Caco-2 (cell line): ENCODE measurements at regions not wholly inside any gene's neighbourhood (a gene's known extent, or its start where the extent isn't known, plus 50 kb on each side); places are given as distances from the start of the nearest gene placed in this dataset.

Experiments used
- BruUV-seq: library from RNA; stranded (reverse); fragments of 400-500 nt; replicated peaks from 2 replicates; lab custom pipeline; 2021; lab: Mats Ljungman, UMichigan
- CTCF ChIA-PET: fragments of 300-600 bp; sonication (Branson Sonifier 250); formaldehyde crosslinking; loops from one replicate; lab custom pipeline; 2022; ENCODE audit warnings: antibody characterized with exemption; lab: Charles Lee
- POLR2A ChIA-PET: fragments of 300-600 bp; sonication (Branson Sonifier 250); formaldehyde crosslinking; loops from one replicate; lab custom pipeline; 2022; ENCODE audit warnings: antibody characterized with exemption; lab: Charles Lee
- DNase-seq, 2 experiments: peaks; one replicate each; pipeline versions ENCODE4 v3.0.0 to v3.0.0-alpha.2; 2020 to 2022
- H3K27me3 ChIP-seq: replicated peaks from 2 replicates; pipeline ENCODE4 v1.6.0; 2011; ENCODE audit warnings: low read length; ENCODE audit not compliant: control insufficient read depth, insufficient read depth
- H3K36me3 ChIP-seq: 2 replicates; pipeline ENCODE4 v1.5.1; 2011; ENCODE audit warnings: low read length; ENCODE audit not compliant: control insufficient read depth, insufficient read depth
- H3K4me1 ChIP-seq: fragments of 250-450 bp; sonication (Bioruptor Pico); 2 replicates; pipeline ENCODE4 v1.5.1; 2020; ENCODE audit warnings: mild to moderate bottlenecking
- H3K4me3 ChIP-seq: 2 replicates; pipeline ENCODE4 v1.5.1; 2011; ENCODE audit warnings: low read depth, mild to moderate bottlenecking, control low read depth, low read length
- H3K9me3 ChIP-seq: fragments of 250-450 bp; sonication (Bioruptor Pico); 2 replicates; pipeline ENCODE4 v1.5.1; 2020; ENCODE audit warnings: mild to moderate bottlenecking, moderate library complexity
- H3K27ac Mint-ChIP-seq: one replicate; pipeline ENCODE4 v1.8.0; 2022; ENCODE audit warnings: mixed read lengths; ENCODE audit not compliant: unreplicated experiment
- H3K27me3 Mint-ChIP-seq: one replicate; pipeline ENCODE4 v1.8.0; 2022; ENCODE audit warnings: mixed read lengths; ENCODE audit not compliant: insufficient read depth, unreplicated experiment
- H3K36me3 Mint-ChIP-seq: one replicate; pipeline ENCODE4 v1.8.0; 2022; ENCODE audit warnings: mild to moderate bottlenecking, mixed read lengths; ENCODE audit not compliant: insufficient read depth, unreplicated experiment
- H3K4me1 Mint-ChIP-seq: one replicate; pipeline ENCODE4 v1.8.0; 2022; ENCODE audit warnings: low read depth, mixed read lengths; ENCODE audit not compliant: unreplicated experiment
- H3K4me3 Mint-ChIP-seq: one replicate; pipeline ENCODE4 v1.8.0; 2022; ENCODE audit warnings: mild to moderate bottlenecking, moderate library complexity, mixed read lengths; ENCODE audit not compliant: unreplicated experiment
- H3K9me3 Mint-ChIP-seq: one replicate; pipeline ENCODE4 v1.8.0; 2022; ENCODE audit warnings: mixed read lengths; ENCODE audit not compliant: unreplicated experiment
- intact Hi-C: fragments of 100-400 bp; cut with micrococcal nuclease; formaldehyde crosslinking; loops from one replicate; pipeline ENCODE4 v1.10.0; 2022; ENCODE audit not compliant: unreplicated experiment
- TF ChIP-seq, protein P1 (sequence below), 2 experiments: fragments of 200-600 bp in 1 of 2; IDR thresholded peaks; 1 replicate in 1 of 2; 2 replicates in 1 of 2; pipeline versions ENCODE4 v1.5.1 to v1.8.0; 2011 to 2022; ENCODE audit warnings: antibody characterized with exemption in 1 of 2, control low read depth in 1 of 2, inconsistent platforms in 1 of 2, low read depth in 1 of 2, low read length in 1 of 2, mild to moderate bottlenecking in 1 of 2, moderate library complexity in 1 of 2; ENCODE audit not compliant: insufficient read depth in 1 of 2, severe bottlenecking in 1 of 2, unreplicated experiment in 1 of 2

DNA sequence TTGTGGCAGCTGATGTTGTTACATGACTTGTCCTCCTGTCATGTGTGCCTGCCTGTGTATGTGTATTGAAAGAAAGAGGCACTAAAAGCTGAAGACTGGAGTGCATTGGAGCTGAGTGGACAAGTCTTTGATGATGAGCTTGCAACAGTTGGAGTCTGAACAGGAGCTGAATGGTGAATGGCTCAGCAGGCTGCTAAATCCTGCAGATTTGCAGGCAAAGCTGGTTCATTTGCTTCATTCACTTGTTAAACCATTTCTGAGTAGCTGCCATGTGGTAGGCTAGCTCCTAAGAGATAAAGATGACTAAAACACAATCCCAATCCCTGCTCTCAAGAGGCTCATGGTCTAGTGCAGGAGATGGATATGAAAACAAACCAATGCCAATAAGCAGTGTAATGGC is 217.3 kb downstream of the CHRDL1 start:
- Mint-ChIP-seq H3K9me3 (no peaks in the 10 kb centered on the region), H3K4me3 (no peak overlapping the region), H3K27me3 (no peaks in the 10 kb centered on the region), H3K27ac (no peak overlapping the region), H3K36me3 (no peaks in the 10 kb centered on the region), H3K4me1 (no peaks in the 10 kb centered on the region)
- Histone ChIP-seq H3K27me3 (no peaks in the 10 kb centered on the region), H3K4me3 (no peak overlapping the region), H3K4me1 (no peaks in the 10 kb centered on the region), H3K9me3 (no peaks in the 10 kb centered on the region), H3K36me3 (no peaks in the 10 kb centered on the region)
- ChIA-PET POLR2A (no interaction called here), CTCF (no interaction called here)
- no TSS peak for BruUV-seq
- intact Hi-C loops, result no loop called here
- no peak for DNase-seq
- TF ChIP-seq, protein P1, sequence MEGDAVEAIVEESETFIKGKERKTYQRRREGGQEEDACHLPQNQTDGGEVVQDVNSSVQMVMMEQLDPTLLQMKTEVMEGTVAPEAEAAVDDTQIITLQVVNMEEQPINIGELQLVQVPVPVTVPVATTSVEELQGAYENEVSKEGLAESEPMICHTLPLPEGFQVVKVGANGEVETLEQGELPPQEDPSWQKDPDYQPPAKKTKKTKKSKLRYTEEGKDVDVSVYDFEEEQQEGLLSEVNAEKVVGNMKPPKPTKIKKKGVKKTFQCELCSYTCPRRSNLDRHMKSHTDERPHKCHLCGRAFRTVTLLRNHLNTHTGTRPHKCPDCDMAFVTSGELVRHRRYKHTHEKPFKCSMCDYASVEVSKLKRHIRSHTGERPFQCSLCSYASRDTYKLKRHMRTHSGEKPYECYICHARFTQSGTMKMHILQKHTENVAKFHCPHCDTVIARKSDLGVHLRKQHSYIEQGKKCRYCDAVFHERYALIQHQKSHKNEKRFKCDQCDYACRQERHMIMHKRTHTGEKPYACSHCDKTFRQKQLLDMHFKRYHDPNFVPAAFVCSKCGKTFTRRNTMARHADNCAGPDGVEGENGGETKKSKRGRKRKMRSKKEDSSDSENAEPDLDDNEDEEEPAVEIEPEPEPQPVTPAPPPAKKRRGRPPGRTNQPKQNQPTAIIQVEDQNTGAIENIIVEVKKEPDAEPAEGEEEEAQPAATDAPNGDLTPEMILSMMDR (IDR thresholded peaks at IDR 0.05; ENCODE audit: insufficient read depth in 1 of 2, low read depth in 1 of 2, low read length in 1 of 2, severe bottlenecking in 1 of 2, unreplicated experiment in 1 of 2), result no peak

DNA sequence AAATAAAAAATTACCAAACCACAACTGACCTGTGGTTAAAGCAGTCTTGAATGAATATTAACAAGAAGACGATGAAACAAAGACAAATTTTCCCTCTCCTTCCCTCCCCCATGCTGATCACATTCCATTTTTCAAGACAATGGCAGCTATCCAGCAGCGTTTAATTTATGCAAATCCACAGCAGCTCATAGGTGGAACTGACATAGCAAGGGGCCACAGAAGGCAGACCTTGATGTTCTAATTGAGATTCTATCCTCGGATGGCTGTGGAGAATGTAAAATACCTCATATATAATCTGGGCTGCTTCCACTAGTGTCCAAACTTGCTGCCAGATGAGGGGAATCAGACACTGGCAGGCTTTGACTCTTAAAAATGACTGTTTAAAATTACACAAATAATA is 211.5 kb downstream of the CHRDL1 start:
- ChIA-PET CTCF (no interaction called here), POLR2A (no interaction called here)
- no peaks in the 10 kb centered on the region for H3K9me3 ChIP-seq
- Mint-ChIP-seq H3K27me3 (no peaks in the 10 kb centered on the region), H3K36me3 (no peaks in the 10 kb centered on the region), H3K4me3 (no peak overlapping the region), H3K9me3 (no peaks in the 10 kb centered on the region), H3K27ac (no peak overlapping the region), H3K4me1 (no peaks in the 10 kb centered on the region)
- TF ChIP-seq, protein P1 (IDR thresholded peaks at IDR 0.05; ENCODE audit: insufficient read depth in 1 of 2, low read depth in 1 of 2, low read length in 1 of 2, severe bottlenecking in 1 of 2, unreplicated experiment in 1 of 2), result no peak
- BruUV-seq, result no TSS peak
- intact Hi-C loops, result no loop called here
- H3K27me3 ChIP-seq, result no peaks in the 10 kb centered on the region
- H3K4me3 ChIP-seq, result no peak overlapping the region
- no peak for DNase-seq
- no peaks in the 10 kb centered on the region for H3K4me1 ChIP-seq
- no peaks in the 10 kb centered on the region for H3K36me3 ChIP-seq

DNA sequence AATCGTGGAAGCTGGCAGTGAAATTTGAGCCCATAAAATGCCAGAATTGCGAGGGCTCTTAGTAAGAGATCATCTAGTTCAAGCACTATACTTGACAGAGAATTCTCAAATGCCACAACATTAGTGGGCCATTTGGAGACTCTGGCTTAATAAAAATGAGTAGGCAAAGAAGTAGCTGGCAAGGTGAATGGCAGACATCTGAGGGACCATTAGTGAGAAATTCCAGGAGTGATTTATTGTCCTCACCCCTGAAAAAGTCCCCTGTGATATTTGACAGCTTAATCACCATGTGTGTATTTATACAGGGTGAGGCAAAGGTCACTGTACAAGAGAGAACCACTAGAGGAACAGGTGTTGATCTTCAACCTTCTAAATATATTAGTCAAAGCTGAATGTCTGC is 207.5 kb downstream of the CHRDL1 start:
- Mint-ChIP-seq H3K4me1 (no peaks in the 10 kb centered on the region), H3K36me3 (no peaks in the 10 kb centered on the region), H3K27ac (no peak overlapping the region), H3K4me3 (no peak overlapping the region), H3K9me3 (no peaks in the 10 kb centered on the region), H3K27me3 (no peaks in the 10 kb centered on the region)
- intact Hi-C loops, result loop anchor here (2.0 to 5.0 kb wide), 2 partner anchors 77 to 259 kb away; no protein-coding TSS in a partner anchor
- H3K27me3 ChIP-seq, result no peaks in the 10 kb centered on the region
- ChIA-PET POLR2A (no interaction called here), CTCF (interaction anchor here (1.4 kb wide), 1 partner anchor 259 kb away, joined by 3 read pairs; no protein-coding TSS in a partner anchor)
- no TSS peak for BruUV-seq
- H3K4me1 ChIP-seq, result no peaks in the 10 kb centered on the region
- no peak overlapping the region for H3K4me3 ChIP-seq
- H3K9me3 ChIP-seq, result no peaks in the 10 kb centered on the region
- H3K36me3 ChIP-seq, result no peaks in the 10 kb centered on the region
- peak in 1 of 2 experiments; percentile 1 for DNase-seq
- TF ChIP-seq, protein P1 (IDR thresholded peaks at IDR 0.05; ENCODE audit: insufficient read depth in 1 of 2, low read depth in 1 of 2, low read length in 1 of 2, severe bottlenecking in 1 of 2, unreplicated experiment in 1 of 2), result no peak
